ENCODE measurements at regions not wholly inside any gene's neighbourhood (a gene's known extent, or its start where the extent isn't known, plus 50 kb on each side); places are given as distances from the start of the nearest gene placed in this dataset.

- no peak for TF ChIP-seq Cebpa-rat (IDR thresholded peaks at IDR 0.05)
- Histone ChIP-seq H3K4me2 (no peak overlapping the region), H3K4me1 (peaks cover 0 to 11% (median 0%) of the 10 kb centered on the region in 10 experiments; a peak in 2 of 20 replicates), H3K9ac (no peak overlapping the region), H3K36me3 (no peaks in the 10 kb centered on the region), H3K27ac (no peak overlapping the region), H3K9me3 (replicated peaks in 1 of 11) (no peaks in the 10 kb centered on the region), H3K4me3 (no peak overlapping the region), H4K20me1 (no peaks in the 10 kb centered on the region), H3K27me3 (no peaks in the 10 kb centered on the region)
Measured at GRCh38 chr10:78617115-78617514, 451.7 kb upstream of the ZMIZ1 start.

GRCh38 chr10:78617631-78618030, 451.1 kb upstream of the ZMIZ1 start:
- H3K9ac ChIP-seq = no peak overlapping the region
- H3K4me2 ChIP-seq = no peak overlapping the region
- TF ChIP-seq Cebpa-rat (IDR thresholded peaks at IDR 0.05) = no peak
- H3K9me3 ChIP-seq (replicated peaks in 1 of 11) = no peaks in the 10 kb centered on the region
- H3K27me3 ChIP-seq = no peaks in the 10 kb centered on the region
- H3K27ac ChIP-seq = no peak overlapping the region
- H4K20me1 ChIP-seq = no peaks in the 10 kb centered on the region
- no peaks in the 10 kb centered on the region for H3K36me3 ChIP-seq
- H3K4me1 ChIP-seq = peaks cover 0 to 11% (median 0%) of the 10 kb centered on the region in 10 experiments; a peak in 2 of 20 replicates
- H3K4me3 ChIP-seq = no peak overlapping the region

GRCh38 chr10:78618050-78618449, 450.7 kb upstream of the ZMIZ1 start:
- Histone ChIP-seq H3K27ac (no peak overlapping the region), H3K27me3 (no peaks in the 10 kb centered on the region), H3K4me2 (no peak overlapping the region), H3K36me3 (no peaks in the 10 kb centered on the region), H3K4me1 (peaks cover 0 to 11% (median 0%) of the 10 kb centered on the region in 10 experiments; a peak in 2 of 20 replicates), H3K9ac (no peak overlapping the region), H3K9me3 (replicated peaks in 1 of 11) (no peaks in the 10 kb centered on the region), H3K4me3 (no peak overlapping the region), H4K20me1 (no peaks in the 10 kb centered on the region)
- TF ChIP-seq Cebpa-rat (IDR thresholded peaks at IDR 0.05) = no peak

GRCh38 chr10:78619115-78619851, 449.5 kb upstream of the ZMIZ1 start:
- H3K27ac ChIP-seq = no peak overlapping the region
- H3K4me3 ChIP-seq = no peak overlapping the region
- H3K27me3 ChIP-seq = no peaks in the 10 kb centered on the region
- peak overlapping the region in 4 of 11 experiments; percentile 6 to 33 (median 18); a peak in 3 of 22 replicates for H3K4me2 ChIP-seq
- H4K20me1 ChIP-seq = no peaks in the 10 kb centered on the region
- TF ChIP-seq Cebpa-rat (IDR thresholded peaks at IDR 0.05) = no peak
- H3K9me3 ChIP-seq (replicated peaks in 1 of 11) = no peaks in the 10 kb centered on the region
- H3K4me1 ChIP-seq = peaks cover 0 to 11% (median 0%) of the 10 kb centered on the region in 10 experiments; a peak in 2 of 20 replicates
- no peaks in the 10 kb centered on the region for H3K36me3 ChIP-seq
- no peak overlapping the region for H3K9ac ChIP-seq

DNA sequence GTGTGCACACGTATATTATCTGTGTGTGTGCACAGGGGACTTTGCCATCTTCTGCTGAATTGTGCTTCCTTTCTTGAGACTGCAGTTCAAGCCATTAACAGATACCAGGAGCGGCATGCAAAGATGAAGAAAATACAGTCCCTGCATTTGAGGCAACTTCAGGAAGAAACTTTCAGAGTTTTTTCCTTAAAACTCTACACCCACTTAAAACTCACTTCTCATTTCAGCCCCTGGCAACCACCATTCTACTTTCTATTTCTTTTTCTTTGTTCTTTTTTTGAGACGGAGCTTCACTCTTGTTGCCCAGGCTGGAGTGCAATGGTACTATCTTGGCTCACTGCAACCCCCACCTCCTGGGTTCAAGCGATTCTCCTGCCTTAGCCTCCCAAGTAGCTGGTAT, 448.9 kb upstream of the ZMIZ1 start:
- Histone ChIP-seq H3K9ac (no peak overlapping the region), H3K4me1 (peaks cover 0 to 11% (median 0%) of the 10 kb centered on the region in 10 experiments; a peak in 2 of 20 replicates), H3K4me3 (no peak overlapping the region), H3K9me3 (replicated peaks in 1 of 11) (no peaks in the 10 kb centered on the region), H4K20me1 (no peaks in the 10 kb centered on the region), H3K27ac (no peak overlapping the region), H3K4me2 (peak overlapping the region in 4 of 11 experiments; percentile 6 to 33 (median 18); a peak in 3 of 22 replicates), H3K36me3 (no peaks in the 10 kb centered on the region), H3K27me3 (no peaks in the 10 kb centered on the region)
- no peak for TF ChIP-seq Cebpa-rat (IDR thresholded peaks at IDR 0.05)

- no peak for TF ChIP-seq Cebpa-rat (IDR thresholded peaks at IDR 0.05)
- H3K4me1 ChIP-seq = peaks cover 0 to 11% (median 0%) of the 10 kb centered on the region in 10 experiments; a peak in 2 of 20 replicates
- no peak overlapping the region for H3K4me3 ChIP-seq
- H3K36me3 ChIP-seq = no peaks in the 10 kb centered on the region
- no peaks in the 10 kb centered on the region for H3K9me3 ChIP-seq (replicated peaks in 1 of 11)
- H3K9ac ChIP-seq = no peak overlapping the region
- H3K4me2 ChIP-seq = no peak overlapping the region
- no peaks in the 10 kb centered on the region for H4K20me1 ChIP-seq
- no peaks in the 10 kb centered on the region for H3K27me3 ChIP-seq
- H3K27ac ChIP-seq = no peak overlapping the region
Measured at GRCh38 chr10:78620985-78621799, 447.6 kb upstream of the ZMIZ1 start.

DNA sequence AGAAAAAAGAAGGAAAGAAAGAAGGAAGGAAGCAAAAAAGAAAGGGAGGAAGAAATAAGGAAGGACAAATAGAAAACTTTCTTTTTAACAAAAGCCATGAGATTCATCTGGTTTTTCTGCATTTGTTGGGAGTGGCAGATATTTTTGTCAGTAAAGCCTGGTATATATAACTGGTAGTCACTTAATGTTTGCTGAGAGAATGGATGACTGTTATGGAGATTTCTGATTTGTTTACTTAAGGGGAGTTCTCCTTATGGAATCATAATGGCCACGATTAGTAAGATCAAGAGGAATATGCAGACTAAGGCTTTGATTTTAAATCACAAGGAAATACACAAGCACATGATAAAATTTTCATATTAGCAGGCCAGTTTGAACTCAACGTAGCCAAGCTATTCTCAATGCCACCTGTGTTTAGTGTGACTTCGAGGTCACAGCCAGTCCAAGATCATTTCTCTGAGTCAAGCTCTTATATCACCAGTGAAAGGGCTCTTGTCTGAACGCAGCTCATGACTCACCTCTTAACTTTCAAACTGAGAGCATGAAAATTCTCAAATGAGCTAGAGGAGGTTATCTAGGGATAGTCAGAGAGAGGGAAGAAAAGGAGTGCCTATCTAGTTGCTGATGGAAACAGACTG, 445.1 kb upstream of the ZMIZ1 start:
- Histone ChIP-seq H4K20me1 (no peaks in the 10 kb centered on the region), H3K9ac (no peak overlapping the region), H3K4me1 (peaks cover 8 to 24% (median 9%) of the 10 kb centered on the region in 10 experiments), H3K36me3 (no peaks in the 10 kb centered on the region), H3K4me2 (no peak overlapping the region), H3K27ac (no peak overlapping the region), H3K4me3 (no peak overlapping the region), H3K9me3 (replicated peaks in 1 of 11) (no peaks in the 10 kb centered on the region), H3K27me3 (no peaks in the 10 kb centered on the region)
- TF ChIP-seq Cebpa-rat (IDR thresholded peaks at IDR 0.05) = no peak

DNA sequence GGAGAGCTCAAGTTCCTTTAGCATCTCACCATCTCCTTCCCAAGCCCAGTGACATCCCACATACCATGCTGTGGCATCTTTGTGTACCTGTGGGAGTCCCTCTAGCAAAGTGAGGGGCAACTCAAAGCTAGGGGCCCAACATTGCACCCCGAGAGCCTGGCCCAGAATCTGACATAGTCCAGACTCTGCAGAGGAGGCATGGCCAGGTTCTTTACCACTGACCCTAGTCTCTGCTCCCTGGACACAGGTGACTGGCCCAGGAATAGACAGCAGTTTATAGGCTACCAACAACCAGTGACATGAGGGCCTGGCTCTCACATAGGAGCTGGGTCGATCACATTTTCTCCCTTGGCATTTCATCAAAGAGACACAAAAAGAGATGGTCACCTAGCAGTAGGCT, 444.0 kb upstream of the ZMIZ1 start:
- Histone ChIP-seq H3K36me3 (no peaks in the 10 kb centered on the region), H3K9ac (no peak overlapping the region), H3K27ac (no peak overlapping the region), H4K20me1 (no peaks in the 10 kb centered on the region), H3K27me3 (no peaks in the 10 kb centered on the region), H3K4me1 (peaks cover 19 to 29% (median 20%) of the 10 kb centered on the region in 10 experiments), H3K4me3 (no peak overlapping the region), H3K9me3 (replicated peaks in 1 of 11) (no peaks in the 10 kb centered on the region), H3K4me2 (no peak overlapping the region)
- no peak for TF ChIP-seq Cebpa-rat (IDR thresholded peaks at IDR 0.05)

GRCh38 chr10:78626471-78626870, 442.3 kb upstream of the ZMIZ1 start:
- H3K27ac ChIP-seq = no peak overlapping the region
- peaks cover 27 to 38% (median 36%) of the 10 kb centered on the region in 10 experiments for H3K4me1 ChIP-seq
- no peaks in the 10 kb centered on the region for H3K36me3 ChIP-seq
- no peak overlapping the region for H3K9ac ChIP-seq
- H3K9me3 ChIP-seq (replicated peaks in 1 of 11) = no peaks in the 10 kb centered on the region
- no peak overlapping the region for H3K4me2 ChIP-seq
- H3K27me3 ChIP-seq = no peaks in the 10 kb centered on the region
- TF ChIP-seq Cebpa-rat (IDR thresholded peaks at IDR 0.05) = no peak
- H4K20me1 ChIP-seq = no peaks in the 10 kb centered on the region
- no peak overlapping the region for H3K4me3 ChIP-seq

All from BLaER1 treated with 17β-estradiol and CSF1 and Interleukin-3, amounts not matched to agents 10 nM and 100 nM (cell line).